Activated CD4-positive, alpha-beta T cell treated with anti-CD3 and anti-CD28 coated beads, Interleukin-2, amount 50 U/mL, for 4 hours (primary cell): ENCODE measurements at regions not wholly inside any gene's neighbourhood (a gene's known extent, or its start where the extent isn't known, plus 50 kb on each side); places are given as distances from the start of the nearest gene placed in this dataset.
A peak's percentile ranks its signal among the peaks of the same experiment; 100 is the strongest.

ENCODE experiments used
- DNase-seq, 2 experiments: peaks; one replicate each; pipeline ENCODE4 v3.0.0-alpha.2; 2020

- no peak for DNase-seq
These were observed 119.5 kb downstream of the GYPC start for GRCh38 chr2:126775300-126775985.

GRCh38 chr2:126776255-126776654 is 120.3 kb downstream of the GYPC start:
- DNase-seq: no peak

- DNase-seq: peak; percentile 76 to 77
These were observed 121.0 kb downstream of the GYPC start for GRCh38 chr2:126776692-126777619.

GRCh38 chr2:126777620-126777978 is 121.1 kb upstream of the TEX51 start:
- no peak for DNase-seq

GRCh38 chr2:126778561-126779501 is 119.9 kb upstream of the TEX51 start:
- DNase-seq: no peak

GRCh38 chr2:126781206-126781605 is 117.5 kb upstream of the TEX51 start:
- DNase-seq: no peak

- no peak for DNase-seq
These were observed 116.9 kb upstream of the TEX51 start for GRCh38 chr2:126781806-126782205.

GRCh38 chr2:126782648-126783047 is 116.0 kb upstream of the TEX51 start:
- no peak for DNase-seq

- no peak for DNase-seq
These were observed 115.3 kb upstream of the TEX51 start for GRCh38 chr2:126783341-126783740.

- DNase-seq: no peak
These were observed 114.6 kb upstream of the TEX51 start for GRCh38 chr2:126784045-126784444.

GRCh38 chr2:126784621-126785020 is 114.1 kb upstream of the TEX51 start:
- DNase-seq: no peak

- no peak for DNase-seq
These were observed 113.5 kb upstream of the TEX51 start for GRCh38 chr2:126785236-126785635.

- DNase-seq: no peak
These were observed 112.8 kb upstream of the TEX51 start for GRCh38 chr2:126785862-126786261.

- no peak for DNase-seq
These were observed 111.9 kb upstream of the TEX51 start for GRCh38 chr2:126786765-126787164.

GRCh38 chr2:126787289-126787688 is 111.4 kb upstream of the TEX51 start:
- no peak for DNase-seq

- no peak for DNase-seq
These were observed 110.6 kb upstream of the TEX51 start for GRCh38 chr2:126788113-126788512.

GRCh38 chr2:126788652-126789051 is 110.0 kb upstream of the TEX51 start:
- DNase-seq: no peak

GRCh38 chr2:126790987-126791780 is 107.5 kb upstream of the TEX51 start:
- DNase-seq: no peak

- DNase-seq: no peak
These were observed 106.5 kb upstream of the TEX51 start for GRCh38 chr2:126792186-126792585.

GRCh38 chr2:126792993-126793392 is 105.7 kb upstream of the TEX51 start:
- no peak for DNase-seq

- no peak for DNase-seq
These were observed 104.6 kb upstream of the TEX51 start for GRCh38 chr2:126793885-126794613.

GRCh38 chr2:126795656-126796055 is 103.0 kb upstream of the TEX51 start:
- no peak for DNase-seq
